MM.1S (cell line): ENCODE measurements at regions not wholly inside any gene's neighbourhood (a gene's known extent, or its start where the extent isn't known, plus 50 kb on each side); places are given as distances from the start of the nearest gene placed in this dataset.

Experiments used
- DNase-seq: peaks from one replicate; pipeline ENCODE4 v3.0.0-alpha.2; 2015
- H2AFZ ChIP-seq: fragments of 300-600 bp; sonication (generic); 2 replicates; pipeline ENCODE4 v1.6.0; 2016; ENCODE audit warnings: antibody characterized with exemption, low read length
- H3F3A ChIP-seq: fragments of 300-600 bp; sonication (generic); 2 replicates; pipeline ENCODE4 v1.6.1; 2016; ENCODE audit warnings: mild to moderate bottlenecking, antibody characterized with exemption, low read length, moderate library complexity, mixed read lengths; ENCODE audit not compliant: insufficient read depth
- H3K27ac ChIP-seq: fragments of 300-600 bp; sonication (generic); 2 replicates; pipeline ENCODE4 v1.5.1; 2016; ENCODE audit warnings: mild to moderate bottlenecking, low read length
- H3K27me3 ChIP-seq: fragments of 300-600 bp; sonication (generic); replicated peaks from 2 replicates; pipeline ENCODE4 v1.6.0; 2016; ENCODE audit warnings: low read length; ENCODE audit not compliant: insufficient read depth
- H3K36me3 ChIP-seq: fragments of 300-600 bp; sonication (generic); replicated peaks from 2 replicates; pipeline ENCODE4 v1.6.1; 2016; ENCODE audit warnings: mild to moderate bottlenecking, low read length, mixed read lengths; ENCODE audit not compliant: insufficient read depth
- H3K4me1 ChIP-seq: fragments of 300-600 bp; sonication (generic); 2 replicates; pipeline ENCODE4 v1.6.1; 2016; ENCODE audit warnings: low read length, mixed read lengths
- H3K4me2 ChIP-seq: fragments of 300-600 bp; sonication (generic); 2 replicates; pipeline ENCODE4 v1.6.0; 2016; ENCODE audit warnings: low read depth, low read length
- H3K4me3 ChIP-seq: fragments of 300-600 bp; sonication (generic); 2 replicates; pipeline ENCODE4 v1.5.1; 2016; ENCODE audit warnings: low read length, mixed read lengths
- H3K79me2 ChIP-seq: fragments of 300-600 bp; sonication (generic); 2 replicates; pipeline ENCODE4 v1.6.1; 2016; ENCODE audit warnings: mixed run types, low read length, mixed read lengths
- H3K9ac ChIP-seq: fragments of 300-600 bp; sonication (generic); 2 replicates; pipeline ENCODE4 v1.6.1; 2016; ENCODE audit warnings: low read length, mixed read lengths
- H3K9me2 ChIP-seq: fragments of 300-600 bp; sonication (generic); replicated peaks from 2 replicates; pipeline ENCODE4 v1.6.1; 2016; ENCODE audit warnings: mild to moderate bottlenecking, low read length, mixed read lengths; ENCODE audit not compliant: insufficient read depth
- H3K9me3 ChIP-seq: fragments of 300-600 bp; sonication (generic); replicated peaks from 2 replicates; pipeline ENCODE4 v1.6.1; 2016; ENCODE audit warnings: mild to moderate bottlenecking, low read length, mixed read lengths; ENCODE audit not compliant: insufficient read depth
- H4K20me1 ChIP-seq: fragments of 300-600 bp; sonication (generic); 2 replicates; pipeline ENCODE4 v1.6.1; 2016; ENCODE audit warnings: mild to moderate bottlenecking, low read length, moderate library complexity, mixed read lengths; ENCODE audit not compliant: insufficient read depth
- EZH2 ChIP-seq: fragments of 300-600 bp; sonication (generic); optimal IDR thresholded peaks from 2 replicates; pipeline ENCODE3; 2017; ENCODE audit warnings: low read depth, mild to moderate bottlenecking, antibody characterized with exemption, low read length, mixed read lengths
- EZH2phosphoT487 ChIP-seq: fragments of 300-600 bp; sonication (generic); IDR thresholded peaks from 2 replicates; pipeline ENCODE4 v1.6.1; 2018; ENCODE audit warnings: antibody characterized with exemption, low read length
- TF ChIP-seq, protein P1 (sequence below): fragments of 300-600 bp; sonication (generic); IDR thresholded peaks from 2 replicates; pipeline ENCODE4 v1.5.1; 2016; ENCODE audit warnings: antibody characterized with exemption, low read length, mixed read lengths

DNA sequence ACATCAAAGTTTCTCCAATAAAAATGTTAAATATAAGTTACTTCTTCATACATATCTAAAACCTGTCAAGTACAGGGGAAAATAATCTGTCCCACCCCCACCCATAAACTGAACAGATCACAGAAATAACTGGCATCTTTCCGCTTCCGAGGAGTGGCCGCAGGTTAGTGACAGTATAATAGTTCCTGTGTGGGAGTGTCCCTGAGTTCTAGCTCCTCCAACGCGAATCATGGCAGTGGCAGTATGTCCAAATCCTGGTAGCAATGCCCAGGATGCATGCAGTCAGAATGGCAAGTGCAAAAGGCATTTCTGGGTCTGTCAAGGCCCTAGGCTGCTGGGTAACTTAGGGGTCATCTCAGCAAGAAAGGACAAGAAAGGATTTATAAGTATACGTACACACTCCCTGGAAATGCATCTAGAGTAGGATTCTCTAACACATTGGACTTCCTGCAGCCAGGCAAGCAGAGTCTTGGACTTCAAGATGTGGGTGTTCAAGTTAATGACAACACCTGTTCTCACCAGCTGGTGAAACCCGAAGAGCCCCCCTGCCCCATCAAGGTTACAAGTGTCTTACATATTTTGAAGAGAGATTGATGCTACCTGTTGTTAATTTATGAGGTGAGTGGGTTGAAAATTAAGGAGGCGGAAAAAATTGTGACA lies 94.4 kb upstream of the COL1A2 start:
- H3K4me3 ChIP-seq = no peak overlapping the region

DNA sequence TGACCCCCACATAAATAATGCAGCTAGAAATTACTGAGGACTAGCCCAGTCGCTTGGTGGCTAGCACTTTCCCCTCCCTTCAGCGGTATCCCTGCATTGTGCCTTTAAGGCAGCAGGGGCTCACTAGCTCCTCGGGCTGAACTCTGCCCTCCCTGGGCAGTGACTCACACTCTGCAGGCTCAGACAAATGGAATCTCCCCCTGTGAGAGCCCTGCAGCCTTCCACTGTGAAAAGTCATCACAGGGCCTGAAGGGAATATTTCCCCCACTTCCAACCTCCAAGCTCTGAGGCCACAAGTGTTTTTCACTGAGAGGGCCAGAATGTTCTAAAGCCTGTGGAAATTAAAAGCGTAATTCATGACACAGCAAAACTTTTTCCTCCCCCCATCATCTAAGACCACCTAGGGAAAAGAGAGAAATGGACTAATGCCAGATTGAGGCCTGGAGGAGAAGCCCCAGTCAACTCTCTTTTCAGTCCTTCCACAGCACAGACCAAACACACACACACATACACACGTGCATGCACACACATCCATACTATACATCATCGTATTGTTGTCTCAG lies 93.6 kb upstream of the COL1A2 start:
- no peak overlapping the region for H3K4me2 ChIP-seq
- H3K4me3 ChIP-seq = no peak overlapping the region
- H3K27ac ChIP-seq = no peak overlapping the region
- no peaks in the 10 kb centered on the region for H3K79me2 ChIP-seq
- no peak overlapping the region for H3K9ac ChIP-seq
- H3K9me3 ChIP-seq = no peaks in the 10 kb centered on the region
- H4K20me1 ChIP-seq = no peaks in the 10 kb centered on the region
- H3K36me3 ChIP-seq = no peaks in the 10 kb centered on the region
- H2AFZ ChIP-seq = no peak overlapping the region
- no peaks in the 10 kb centered on the region for H3F3A ChIP-seq
- no peaks in the 10 kb centered on the region for H3K4me1 ChIP-seq
- H3K27me3 ChIP-seq = no peaks in the 10 kb centered on the region
- TF ChIP-seq EZH2 (no peak), EZH2phosphoT487 (no peak)
- TF ChIP-seq, protein P1, sequence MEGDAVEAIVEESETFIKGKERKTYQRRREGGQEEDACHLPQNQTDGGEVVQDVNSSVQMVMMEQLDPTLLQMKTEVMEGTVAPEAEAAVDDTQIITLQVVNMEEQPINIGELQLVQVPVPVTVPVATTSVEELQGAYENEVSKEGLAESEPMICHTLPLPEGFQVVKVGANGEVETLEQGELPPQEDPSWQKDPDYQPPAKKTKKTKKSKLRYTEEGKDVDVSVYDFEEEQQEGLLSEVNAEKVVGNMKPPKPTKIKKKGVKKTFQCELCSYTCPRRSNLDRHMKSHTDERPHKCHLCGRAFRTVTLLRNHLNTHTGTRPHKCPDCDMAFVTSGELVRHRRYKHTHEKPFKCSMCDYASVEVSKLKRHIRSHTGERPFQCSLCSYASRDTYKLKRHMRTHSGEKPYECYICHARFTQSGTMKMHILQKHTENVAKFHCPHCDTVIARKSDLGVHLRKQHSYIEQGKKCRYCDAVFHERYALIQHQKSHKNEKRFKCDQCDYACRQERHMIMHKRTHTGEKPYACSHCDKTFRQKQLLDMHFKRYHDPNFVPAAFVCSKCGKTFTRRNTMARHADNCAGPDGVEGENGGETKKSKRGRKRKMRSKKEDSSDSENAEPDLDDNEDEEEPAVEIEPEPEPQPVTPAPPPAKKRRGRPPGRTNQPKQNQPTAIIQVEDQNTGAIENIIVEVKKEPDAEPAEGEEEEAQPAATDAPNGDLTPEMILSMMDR = no peak
- no peaks in the 10 kb centered on the region for H3K9me2 ChIP-seq
- no peak for DNase-seq

More for the DNA sequence above, 94.4 kb upstream of the COL1A2 start:
- no peak for TF ChIP-seq EZH2
- TF ChIP-seq, protein P1 = no peak
- no peak overlapping the region for H2AFZ ChIP-seq
- H4K20me1 ChIP-seq = no peaks in the 10 kb centered on the region
- H3K79me2 ChIP-seq = no peaks in the 10 kb centered on the region
- H3F3A ChIP-seq = no peaks in the 10 kb centered on the region
- no peaks in the 10 kb centered on the region for H3K9me3 ChIP-seq
- no peak overlapping the region for H3K4me2 ChIP-seq
- no peak overlapping the region for H3K27ac ChIP-seq
- H3K36me3 ChIP-seq = no peaks in the 10 kb centered on the region
- H3K9ac ChIP-seq = no peak overlapping the region
- no peaks in the 10 kb centered on the region for H3K27me3 ChIP-seq
- no peaks in the 10 kb centered on the region for H3K4me1 ChIP-seq
- no peak for DNase-seq
- no peaks in the 10 kb centered on the region for H3K9me2 ChIP-seq

DNA sequence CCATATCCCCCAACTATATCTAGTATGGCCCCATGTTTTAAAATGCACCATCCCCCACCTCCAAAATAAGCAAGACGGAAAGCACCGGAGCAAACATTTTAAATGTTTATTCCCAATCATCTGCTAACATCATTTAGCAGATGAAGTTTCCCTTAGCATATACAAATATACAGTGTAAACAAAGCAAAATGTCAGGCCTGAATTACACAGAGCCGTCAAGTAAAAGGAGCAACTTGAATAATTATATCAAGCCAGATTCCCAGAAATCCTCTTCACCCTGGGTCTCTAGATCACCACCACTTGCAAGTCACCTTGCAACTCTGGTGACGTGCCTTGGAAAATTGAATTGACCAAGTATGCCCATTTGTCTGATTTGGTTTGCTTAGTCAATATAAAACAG lies 91.6 kb upstream of the COL1A2 start:
- H3K27me3 ChIP-seq = no peaks in the 10 kb centered on the region
- H3K4me3 ChIP-seq = no peak overlapping the region
- H3K9ac ChIP-seq = no peak overlapping the region
- H4K20me1 ChIP-seq = no peaks in the 10 kb centered on the region
- H2AFZ ChIP-seq = no peak overlapping the region
- no peaks in the 10 kb centered on the region for H3K9me2 ChIP-seq
- no peak overlapping the region for H3K27ac ChIP-seq
- H3K79me2 ChIP-seq = no peaks in the 10 kb centered on the region
- no peaks in the 10 kb centered on the region for H3F3A ChIP-seq
- no peaks in the 10 kb centered on the region for H3K9me3 ChIP-seq
- H3K4me1 ChIP-seq = no peaks in the 10 kb centered on the region
- no peaks in the 10 kb centered on the region for H3K36me3 ChIP-seq
- H3K4me2 ChIP-seq = no peak overlapping the region
- no peak for DNase-seq
- TF ChIP-seq, protein P1 = no peak
- TF ChIP-seq EZH2phosphoT487 (no peak), EZH2 (no peak)
